WTC11 (cell line): ENCODE measurements at regions not wholly inside any gene's neighbourhood (a gene's known extent, or its start where the extent isn't known, plus 50 kb on each side); places are given as distances from the start of the nearest gene placed in this dataset.

Experiments
- ATAC-seq: fragments of 200-7000 bp; cut with Tn5 transposase; 2 replicates; pipeline ENCODE4 v1.10.0; 2021; ENCODE audit warnings: mild to moderate bottlenecking, moderate library complexity
- CTCF ChIA-PET: fragments of 300-600 bp; sonication (Branson Sonifier 250); formaldehyde crosslinking; loops from one replicate; lab custom pipeline; 2021; ENCODE audit warnings: antibody characterized with exemption; lab: Charles Lee
- POLR2A ChIA-PET: fragments of 350-600 bp; sonication (Branson Sonifier 250); formaldehyde crosslinking; loops from one replicate; lab custom pipeline; 2021; ENCODE audit warnings: antibody characterized with exemption; lab: Charles Lee
- DNase-seq: peaks from one replicate; pipeline ENCODE4 v3.0.0; 2021; ENCODE audit warnings: low spot score
- H3K27ac Mint-ChIP-seq: 2 replicates; pipeline ENCODE4 v1.8.0; 2021; ENCODE audit warnings: mixed read lengths
- H3K27me3 Mint-ChIP-seq: 2 replicates; pipeline ENCODE4 v1.8.0; 2021; ENCODE audit warnings: low read depth, mild to moderate bottlenecking, moderate library complexity, mixed read lengths
- H3K36me3 Mint-ChIP-seq: 2 replicates; pipeline ENCODE4 v1.8.0; 2021; ENCODE audit warnings: mixed read lengths
- H3K4me1 Mint-ChIP-seq: 2 replicates; pipeline ENCODE4 v1.8.0; 2022; ENCODE audit warnings: mixed read lengths
- H3K4me3 Mint-ChIP-seq: 2 replicates; pipeline ENCODE4 v1.8.0; 2021; ENCODE audit warnings: mild to moderate bottlenecking, moderate library complexity, mixed read lengths
- H3K9me3 Mint-ChIP-seq: 2 replicates; pipeline ENCODE4 v1.8.0; 2021; ENCODE audit warnings: mixed read lengths
- ATF1 ChIP-seq: sonication (generic); formaldehyde crosslinking; IDR thresholded peaks from 2 replicates; pipeline ENCODE4 v1.8.1; 2023; ENCODE audit warnings: mild to moderate bottlenecking, moderate library complexity, missing genetic modification reagents
- CREB1 ChIP-seq: sonication (generic); formaldehyde crosslinking; IDR thresholded peaks from 2 replicates; pipeline ENCODE4 v1.8.0; 2023; ENCODE audit warnings: mild to moderate bottlenecking, missing genetic modification reagents
- FOXJ3 ChIP-seq: sonication (generic); formaldehyde crosslinking; IDR thresholded peaks from 2 replicates; pipeline ENCODE4 v1.9.0; 2021; ENCODE audit warnings: missing genetic modification reagents, mild to moderate bottlenecking, borderline replicate concordance
- GRHL2 ChIP-seq: fragments of 250-450 bp; sonication (Bioruptor Pico); IDR thresholded peaks from 2 replicates; pipeline ENCODE4 v1.8.0; 2022; ENCODE audit warnings: mild to moderate bottlenecking, moderate library complexity; ENCODE audit not compliant: insufficient replicate concordance, severe bottlenecking
- NFATC4 ChIP-seq: fragments of 250-450 bp; sonication (Bioruptor Pico); IDR thresholded peaks from 2 replicates; pipeline ENCODE4 v1.9.0; 2021; ENCODE audit warnings: mild to moderate bottlenecking
- NR1H2 ChIP-seq: sonication (generic); formaldehyde crosslinking; IDR thresholded peaks from 2 replicates; pipeline ENCODE4 v1.9.0; 2021; ENCODE audit warnings: mild to moderate bottlenecking, moderate library complexity, missing genetic modification reagents
- NR2C2 ChIP-seq: sonication (generic); formaldehyde crosslinking; IDR thresholded peaks from 2 replicates; pipeline ENCODE4 v1.8.0; 2022; ENCODE audit warnings: mild to moderate bottlenecking, missing genetic modification reagents
- RORB ChIP-seq: fragments of 250-450 bp; sonication (Bioruptor Pico); IDR thresholded peaks from 2 replicates; pipeline ENCODE4 v1.9.0; 2021; ENCODE audit warnings: mild to moderate bottlenecking
- SMAD3 ChIP-seq: sonication (generic); formaldehyde crosslinking; IDR thresholded peaks from 2 replicates; pipeline ENCODE4 v1.8.0; 2022; ENCODE audit warnings: missing genetic modification reagents, mild to moderate bottlenecking, borderline replicate concordance
- ZNF121 ChIP-seq: sonication (generic); formaldehyde crosslinking; IDR thresholded peaks from 2 replicates; pipeline ENCODE4 v1.8.0; 2023; ENCODE audit warnings: missing genetic modification reagents
- TF ChIP-seq, protein P1 (sequence below): sonication (generic); formaldehyde crosslinking; IDR thresholded peaks from 2 replicates; pipeline ENCODE4 v1.8.1; 2023; ENCODE audit warnings: mild to moderate bottlenecking, missing genetic modification reagents
- TF ChIP-seq, protein P2 (sequence below): sonication (generic); formaldehyde crosslinking; IDR thresholded peaks from 2 replicates; pipeline ENCODE4 v1.8.1; 2022; ENCODE audit warnings: mild to moderate bottlenecking, missing genetic modification reagents, moderate library complexity, borderline replicate concordance
- TF ChIP-seq, protein P3 (sequence below): fragments of 200-600 bp; IDR thresholded peaks from 2 replicates; pipeline ENCODE4 v1.8.0; 2022; ENCODE audit warnings: antibody characterized with exemption
- TF ChIP-seq, protein P4 (sequence below): sonication (generic); formaldehyde crosslinking; IDR thresholded peaks from 2 replicates; pipeline ENCODE4 v1.8.0; 2023; ENCODE audit warnings: missing genetic modification reagents, mild to moderate bottlenecking, borderline replicate concordance
- TF ChIP-seq, protein P5 (sequence below): sonication (generic); formaldehyde crosslinking; IDR thresholded peaks from 2 replicates; pipeline ENCODE4 v1.8.0; 2022; ENCODE audit warnings: mild to moderate bottlenecking, missing genetic modification reagents
- TF ChIP-seq, protein P6 (sequence below): sonication (generic); formaldehyde crosslinking; IDR thresholded peaks from 2 replicates; pipeline ENCODE4 v1.8.1; 2023; ENCODE audit warnings: mild to moderate bottlenecking, moderate library complexity, missing genetic modification reagents
- TF ChIP-seq, protein P7 (sequence below): fragments of 250-450 bp; sonication (Bioruptor Pico); IDR thresholded peaks from 2 replicates; pipeline ENCODE4 v2.1.2; 2022; ENCODE audit warnings: mild to moderate bottlenecking, moderate library complexity
- TF ChIP-seq, protein P8 (sequence below): sonication (generic); formaldehyde crosslinking; IDR thresholded peaks from 2 replicates; pipeline ENCODE4 v1.8.1; 2023; ENCODE audit warnings: mild to moderate bottlenecking, missing genetic modification reagents, moderate library complexity

DNA sequence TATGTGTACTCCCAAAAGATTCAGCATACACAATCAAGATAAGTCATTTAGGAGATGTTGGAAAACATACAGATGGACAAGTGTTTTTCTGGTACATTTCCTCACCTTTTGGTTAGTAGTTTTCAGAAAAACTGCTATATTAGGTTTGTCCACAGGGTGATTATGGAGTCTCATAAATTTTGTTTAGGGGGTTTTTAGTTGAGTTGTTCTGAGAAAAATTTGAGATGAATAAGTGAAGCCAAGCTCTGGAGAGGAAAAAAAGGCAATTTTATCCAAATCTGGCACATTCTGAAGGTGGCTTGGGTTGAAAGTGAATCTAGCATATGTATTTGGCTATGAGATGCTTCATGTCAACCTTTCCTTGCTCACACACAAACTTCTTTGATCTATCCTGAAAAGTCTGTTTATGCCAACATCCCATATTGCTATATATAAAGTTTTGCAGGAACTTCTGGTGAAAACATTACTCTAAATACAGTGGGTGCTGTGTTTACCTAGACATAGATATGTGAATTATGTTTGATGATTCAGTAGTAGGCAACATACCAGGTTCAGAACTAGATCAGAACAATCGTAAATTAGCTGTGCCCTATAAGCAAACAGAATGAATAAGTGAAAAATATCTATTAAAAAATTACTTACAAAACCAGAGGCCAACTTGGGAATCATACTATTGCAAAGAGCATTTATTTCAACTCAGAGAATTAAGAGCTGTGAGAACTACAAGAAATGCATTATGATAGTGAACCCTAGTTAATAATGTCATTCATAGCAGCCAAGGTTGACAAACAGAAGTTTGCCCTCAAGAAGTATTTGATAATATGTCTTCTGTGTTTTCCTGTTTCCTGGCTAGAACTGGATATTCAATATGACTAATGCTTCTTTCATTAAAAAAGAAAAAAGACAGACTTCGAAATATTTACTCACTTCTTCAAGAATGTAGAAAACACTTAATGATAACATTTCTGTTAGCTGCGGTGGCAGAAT lies 552.0 kb downstream of the IRS1 start (continued):
- no peak for TF ChIP-seq ATF1 (CRISPR knock-in tag)
- no peak for TF ChIP-seq SMAD3 (CRISPR knock-in tag)
- TF ChIP-seq NR2C2 (CRISPR knock-in tag): no peak

DNA sequence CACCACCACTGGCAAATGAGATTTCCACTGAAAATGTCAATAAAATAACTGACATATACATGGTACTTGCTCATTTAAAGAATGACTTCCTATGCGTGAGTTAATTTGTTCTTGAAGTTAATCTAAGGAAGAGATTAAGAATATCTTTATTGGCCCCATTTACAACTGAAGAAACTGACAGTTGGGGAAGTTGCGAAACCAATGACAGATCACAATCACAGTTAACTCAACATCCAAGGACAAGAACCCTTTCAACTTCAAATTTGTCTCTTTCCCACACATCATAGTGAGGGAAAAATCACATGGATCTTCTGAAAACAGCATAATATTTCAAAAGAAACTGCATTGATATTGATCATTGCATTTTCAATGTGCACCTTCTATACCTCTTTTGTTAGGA lies 565.4 kb downstream of the IRS1 start:
- ChIA-PET CTCF (no interaction called here), POLR2A (no interaction called here)
- H3K36me3 Mint-ChIP-seq: no peaks in the 10 kb centered on the region
- H3K27ac Mint-ChIP-seq: no peak overlapping the region
- H3K9me3 Mint-ChIP-seq: no peaks in the 10 kb centered on the region; the same call in 1 of the 2 replicates
- H3K4me1 Mint-ChIP-seq: no peaks in the 10 kb centered on the region
- H3K4me3 Mint-ChIP-seq: no peak overlapping the region
- H3K27me3 Mint-ChIP-seq: no peaks in the 10 kb centered on the region
- DNase-seq (no peak), ATAC-seq (no peak)
- TF ChIP-seq NFATC4 (CRISPR knock-in tag) (no peak), NR1H2 (no peak), RORB (no peak), ZNF121 (CRISPR knock-in tag) (no peak), CREB1 (no peak), GRHL2 (no peak), FOXJ3 (CRISPR knock-in tag) (no peak)
- TF ChIP-seq, protein P1, sequence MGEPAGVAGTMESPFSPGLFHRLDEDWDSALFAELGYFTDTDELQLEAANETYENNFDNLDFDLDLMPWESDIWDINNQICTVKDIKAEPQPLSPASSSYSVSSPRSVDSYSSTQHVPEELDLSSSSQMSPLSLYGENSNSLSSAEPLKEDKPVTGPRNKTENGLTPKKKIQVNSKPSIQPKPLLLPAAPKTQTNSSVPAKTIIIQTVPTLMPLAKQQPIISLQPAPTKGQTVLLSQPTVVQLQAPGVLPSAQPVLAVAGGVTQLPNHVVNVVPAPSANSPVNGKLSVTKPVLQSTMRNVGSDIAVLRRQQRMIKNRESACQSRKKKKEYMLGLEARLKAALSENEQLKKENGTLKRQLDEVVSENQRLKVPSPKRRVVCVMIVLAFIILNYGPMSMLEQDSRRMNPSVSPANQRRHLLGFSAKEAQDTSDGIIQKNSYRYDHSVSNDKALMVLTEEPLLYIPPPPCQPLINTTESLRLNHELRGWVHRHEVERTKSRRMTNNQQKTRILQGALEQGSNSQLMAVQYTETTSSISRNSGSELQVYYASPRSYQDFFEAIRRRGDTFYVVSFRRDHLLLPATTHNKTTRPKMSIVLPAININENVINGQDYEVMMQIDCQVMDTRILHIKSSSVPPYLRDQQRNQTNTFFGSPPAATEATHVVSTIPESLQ (CRISPR knock-in tag): no peak
- TF ChIP-seq, protein P2, sequence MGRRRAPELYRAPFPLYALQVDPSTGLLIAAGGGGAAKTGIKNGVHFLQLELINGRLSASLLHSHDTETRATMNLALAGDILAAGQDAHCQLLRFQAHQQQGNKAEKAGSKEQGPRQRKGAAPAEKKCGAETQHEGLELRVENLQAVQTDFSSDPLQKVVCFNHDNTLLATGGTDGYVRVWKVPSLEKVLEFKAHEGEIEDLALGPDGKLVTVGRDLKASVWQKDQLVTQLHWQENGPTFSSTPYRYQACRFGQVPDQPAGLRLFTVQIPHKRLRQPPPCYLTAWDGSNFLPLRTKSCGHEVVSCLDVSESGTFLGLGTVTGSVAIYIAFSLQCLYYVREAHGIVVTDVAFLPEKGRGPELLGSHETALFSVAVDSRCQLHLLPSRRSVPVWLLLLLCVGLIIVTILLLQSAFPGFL (CRISPR knock-in tag): no peak
- TF ChIP-seq, protein P3, sequence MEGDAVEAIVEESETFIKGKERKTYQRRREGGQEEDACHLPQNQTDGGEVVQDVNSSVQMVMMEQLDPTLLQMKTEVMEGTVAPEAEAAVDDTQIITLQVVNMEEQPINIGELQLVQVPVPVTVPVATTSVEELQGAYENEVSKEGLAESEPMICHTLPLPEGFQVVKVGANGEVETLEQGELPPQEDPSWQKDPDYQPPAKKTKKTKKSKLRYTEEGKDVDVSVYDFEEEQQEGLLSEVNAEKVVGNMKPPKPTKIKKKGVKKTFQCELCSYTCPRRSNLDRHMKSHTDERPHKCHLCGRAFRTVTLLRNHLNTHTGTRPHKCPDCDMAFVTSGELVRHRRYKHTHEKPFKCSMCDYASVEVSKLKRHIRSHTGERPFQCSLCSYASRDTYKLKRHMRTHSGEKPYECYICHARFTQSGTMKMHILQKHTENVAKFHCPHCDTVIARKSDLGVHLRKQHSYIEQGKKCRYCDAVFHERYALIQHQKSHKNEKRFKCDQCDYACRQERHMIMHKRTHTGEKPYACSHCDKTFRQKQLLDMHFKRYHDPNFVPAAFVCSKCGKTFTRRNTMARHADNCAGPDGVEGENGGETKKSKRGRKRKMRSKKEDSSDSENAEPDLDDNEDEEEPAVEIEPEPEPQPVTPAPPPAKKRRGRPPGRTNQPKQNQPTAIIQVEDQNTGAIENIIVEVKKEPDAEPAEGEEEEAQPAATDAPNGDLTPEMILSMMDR: no peak
- TF ChIP-seq, protein P4, sequence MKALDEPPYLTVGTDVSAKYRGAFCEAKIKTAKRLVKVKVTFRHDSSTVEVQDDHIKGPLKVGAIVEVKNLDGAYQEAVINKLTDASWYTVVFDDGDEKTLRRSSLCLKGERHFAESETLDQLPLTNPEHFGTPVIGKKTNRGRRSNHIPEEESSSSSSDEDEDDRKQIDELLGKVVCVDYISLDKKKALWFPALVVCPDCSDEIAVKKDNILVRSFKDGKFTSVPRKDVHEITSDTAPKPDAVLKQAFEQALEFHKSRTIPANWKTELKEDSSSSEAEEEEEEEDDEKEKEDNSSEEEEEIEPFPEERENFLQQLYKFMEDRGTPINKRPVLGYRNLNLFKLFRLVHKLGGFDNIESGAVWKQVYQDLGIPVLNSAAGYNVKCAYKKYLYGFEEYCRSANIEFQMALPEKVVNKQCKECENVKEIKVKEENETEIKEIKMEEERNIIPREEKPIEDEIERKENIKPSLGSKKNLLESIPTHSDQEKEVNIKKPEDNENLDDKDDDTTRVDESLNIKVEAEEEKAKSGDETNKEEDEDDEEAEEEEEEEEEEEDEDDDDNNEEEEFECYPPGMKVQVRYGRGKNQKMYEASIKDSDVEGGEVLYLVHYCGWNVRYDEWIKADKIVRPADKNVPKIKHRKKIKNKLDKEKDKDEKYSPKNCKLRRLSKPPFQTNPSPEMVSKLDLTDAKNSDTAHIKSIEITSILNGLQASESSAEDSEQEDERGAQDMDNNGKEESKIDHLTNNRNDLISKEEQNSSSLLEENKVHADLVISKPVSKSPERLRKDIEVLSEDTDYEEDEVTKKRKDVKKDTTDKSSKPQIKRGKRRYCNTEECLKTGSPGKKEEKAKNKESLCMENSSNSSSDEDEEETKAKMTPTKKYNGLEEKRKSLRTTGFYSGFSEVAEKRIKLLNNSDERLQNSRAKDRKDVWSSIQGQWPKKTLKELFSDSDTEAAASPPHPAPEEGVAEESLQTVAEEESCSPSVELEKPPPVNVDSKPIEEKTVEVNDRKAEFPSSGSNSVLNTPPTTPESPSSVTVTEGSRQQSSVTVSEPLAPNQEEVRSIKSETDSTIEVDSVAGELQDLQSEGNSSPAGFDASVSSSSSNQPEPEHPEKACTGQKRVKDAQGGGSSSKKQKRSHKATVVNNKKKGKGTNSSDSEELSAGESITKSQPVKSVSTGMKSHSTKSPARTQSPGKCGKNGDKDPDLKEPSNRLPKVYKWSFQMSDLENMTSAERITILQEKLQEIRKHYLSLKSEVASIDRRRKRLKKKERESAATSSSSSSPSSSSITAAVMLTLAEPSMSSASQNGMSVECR (CRISPR knock-in tag): no peak
- TF ChIP-seq, protein P5, sequence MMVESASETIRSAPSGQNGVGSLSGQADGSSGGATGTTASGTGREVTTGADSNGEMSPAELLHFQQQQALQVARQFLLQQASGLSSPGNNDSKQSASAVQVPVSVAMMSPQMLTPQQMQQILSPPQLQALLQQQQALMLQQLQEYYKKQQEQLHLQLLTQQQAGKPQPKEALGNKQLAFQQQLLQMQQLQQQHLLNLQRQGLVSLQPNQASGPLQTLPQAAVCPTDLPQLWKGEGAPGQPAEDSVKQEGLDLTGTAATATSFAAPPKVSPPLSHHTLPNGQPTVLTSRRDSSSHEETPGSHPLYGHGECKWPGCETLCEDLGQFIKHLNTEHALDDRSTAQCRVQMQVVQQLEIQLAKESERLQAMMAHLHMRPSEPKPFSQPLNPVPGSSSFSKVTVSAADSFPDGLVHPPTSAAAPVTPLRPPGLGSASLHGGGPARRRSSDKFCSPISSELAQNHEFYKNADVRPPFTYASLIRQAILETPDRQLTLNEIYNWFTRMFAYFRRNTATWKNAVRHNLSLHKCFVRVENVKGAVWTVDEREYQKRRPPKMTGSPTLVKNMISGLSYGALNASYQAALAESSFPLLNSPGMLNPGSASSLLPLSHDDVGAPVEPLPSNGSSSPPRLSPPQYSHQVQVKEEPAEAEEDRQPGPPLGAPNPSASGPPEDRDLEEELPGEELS (CRISPR knock-in tag): no peak
- TF ChIP-seq, protein P6, sequence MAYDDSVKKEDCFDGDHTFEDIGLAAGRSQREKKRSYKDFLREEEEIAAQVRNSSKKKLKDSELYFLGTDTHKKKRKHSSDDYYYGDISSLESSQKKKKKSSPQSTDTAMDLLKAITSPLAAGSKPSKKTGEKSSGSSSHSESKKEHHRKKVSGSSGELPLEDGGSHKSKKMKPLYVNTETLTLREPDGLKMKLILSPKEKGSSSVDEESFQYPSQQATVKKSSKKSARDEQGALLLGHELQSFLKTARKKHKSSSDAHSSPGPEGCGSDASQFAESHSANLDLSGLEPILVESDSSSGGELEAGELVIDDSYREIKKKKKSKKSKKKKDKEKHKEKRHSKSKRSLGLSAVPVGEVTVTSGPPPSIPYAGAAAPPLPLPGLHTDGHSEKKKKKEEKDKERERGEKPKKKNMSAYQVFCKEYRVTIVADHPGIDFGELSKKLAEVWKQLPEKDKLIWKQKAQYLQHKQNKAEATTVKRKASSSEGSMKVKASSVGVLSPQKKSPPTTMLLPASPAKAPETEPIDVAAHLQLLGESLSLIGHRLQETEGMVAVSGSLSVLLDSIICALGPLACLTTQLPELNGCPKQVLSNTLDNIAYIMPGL (CRISPR knock-in tag): no peak
- TF ChIP-seq, protein P7, sequence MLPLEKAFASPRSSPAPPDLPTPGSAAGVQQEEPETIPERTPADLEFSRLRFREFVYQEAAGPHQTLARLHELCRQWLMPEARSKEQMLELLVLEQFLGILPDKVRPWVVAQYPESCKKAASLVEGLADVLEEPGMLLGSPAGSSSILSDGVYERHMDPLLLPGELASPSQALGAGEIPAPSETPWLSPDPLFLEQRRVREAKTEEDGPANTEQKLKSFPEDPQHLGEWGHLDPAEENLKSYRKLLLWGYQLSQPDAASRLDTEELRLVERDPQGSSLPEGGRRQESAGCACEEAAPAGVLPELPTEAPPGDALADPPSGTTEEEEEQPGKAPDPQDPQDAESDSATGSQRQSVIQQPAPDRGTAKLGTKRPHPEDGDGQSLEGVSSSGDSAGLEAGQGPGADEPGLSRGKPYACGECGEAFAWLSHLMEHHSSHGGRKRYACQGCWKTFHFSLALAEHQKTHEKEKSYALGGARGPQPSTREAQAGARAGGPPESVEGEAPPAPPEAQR: no peak
- TF ChIP-seq, protein P8, sequence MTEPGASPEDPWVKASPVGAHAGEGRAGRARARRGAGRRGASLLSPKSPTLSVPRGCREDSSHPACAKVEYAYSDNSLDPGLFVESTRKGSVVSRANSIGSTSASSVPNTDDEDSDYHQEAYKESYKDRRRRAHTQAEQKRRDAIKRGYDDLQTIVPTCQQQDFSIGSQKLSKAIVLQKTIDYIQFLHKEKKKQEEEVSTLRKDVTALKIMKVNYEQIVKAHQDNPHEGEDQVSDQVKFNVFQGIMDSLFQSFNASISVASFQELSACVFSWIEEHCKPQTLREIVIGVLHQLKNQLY (CRISPR knock-in tag): no peak
